SK-N-MC (cell line): ENCODE measurements at regions not wholly inside any gene's neighbourhood (a gene's known extent, or its start where the extent isn't known, plus 50 kb on each side); places are given as distances from the start of the nearest gene placed in this dataset.

Experiments
- DNase-seq: peaks from one replicate; pipeline ENCODE4 v3.0.0-alpha.2; 2011; ENCODE audit warnings: low read depth, low spot score
- H3K27ac ChIP-seq: fragments of 200-600 bp; sonication (generic); 2 replicates; pipeline ENCODE4 v1.5.1; 2016; ENCODE audit warnings: mixed run types
- H3K36me3 ChIP-seq: fragments of 200-600 bp; sonication (generic); 2 replicates; pipeline ENCODE4 v1.6.1; 2017; ENCODE audit warnings: antibody characterized with exemption, low read length, mixed read lengths; ENCODE audit not compliant: insufficient read depth
- H3K4me3 ChIP-seq: fragments of 200-600 bp; sonication (generic); 2 replicates; pipeline ENCODE4 v1.5.1; 2016
- H3K9ac ChIP-seq: fragments of 200-600 bp; sonication (generic); 2 replicates; pipeline ENCODE4 v1.8.0; 2017; ENCODE audit warnings: mixed run types, mixed read lengths; ENCODE audit not compliant: insufficient read length
- H3K9me3 ChIP-seq: fragments of 200-600 bp; sonication (generic); 2 replicates; pipeline ENCODE4 v1.6.1; 2017; ENCODE audit warnings: low read depth, mild to moderate bottlenecking, antibody characterized with exemption, low read length, moderate library complexity, mixed read lengths
- EZH2 ChIP-seq: fragments of 200-600 bp; sonication (generic); IDR thresholded peaks from one replicate; pipeline ENCODE4 v1.6.1; 2017; ENCODE audit warnings: antibody characterized with exemption
- FOXP2 ChIP-seq: optimal IDR thresholded peaks from 2 replicates; pipeline ENCODE3; 2011; ENCODE audit warnings: mild to moderate bottlenecking, moderate library complexity; ENCODE audit not compliant: insufficient read depth; ENCODE audit errors: extremely low read length, control extremely low read depth
- POLR2AphosphoS5 ChIP-seq: IDR thresholded peaks from 2 replicates; pipeline ENCODE4 v1.6.1; 2012; ENCODE audit warnings: mild to moderate bottlenecking, low read depth, low read length, borderline replicate concordance

- DNase-seq = no peak
- no peaks in the 10 kb centered on the region for H3K9me3 ChIP-seq
- TF ChIP-seq FOXP2 (no peak), EZH2 (no peak), POLR2AphosphoS5 (no peak)
- no peak overlapping the region for H3K9ac ChIP-seq
- no peak overlapping the region for H3K27ac ChIP-seq
- no peaks in the 10 kb centered on the region for H3K36me3 ChIP-seq
- no peak overlapping the region for H3K4me3 ChIP-seq
These were observed 279.8 kb upstream of the SEMA6D start for GRCh38 chr15:47437491-47437890.

GRCh38 chr15:47439146-47440111 lies 277.9 kb upstream of the SEMA6D start:
- no peak for TF ChIP-seq EZH2
- no peak for TF ChIP-seq FOXP2
- TF ChIP-seq POLR2AphosphoS5 = no peak
- Histone ChIP-seq H3K9me3 (no peaks in the 10 kb centered on the region), H3K36me3 (no peaks in the 10 kb centered on the region), H3K4me3 (no peak overlapping the region), H3K9ac (no peak overlapping the region), H3K27ac (no peak overlapping the region)
- DNase-seq = no peak

- H3K4me3 ChIP-seq = no peak overlapping the region
- DNase-seq = no peak
- TF ChIP-seq POLR2AphosphoS5 (no peak), FOXP2 (no peak), EZH2 (no peak)
- no peaks in the 10 kb centered on the region for H3K9me3 ChIP-seq
- H3K9ac ChIP-seq = no peak overlapping the region
- no peaks in the 10 kb centered on the region for H3K36me3 ChIP-seq
- H3K27ac ChIP-seq = no peak overlapping the region
These were observed 274.9 kb upstream of the SEMA6D start for GRCh38 chr15:47442371-47442770.

- no peak for TF ChIP-seq FOXP2
- no peak for TF ChIP-seq POLR2AphosphoS5
- TF ChIP-seq EZH2 = no peak
- no peak for DNase-seq
- H3K9me3 ChIP-seq = no peaks in the 10 kb centered on the region
- H3K27ac ChIP-seq = no peak overlapping the region
- no peak overlapping the region for H3K4me3 ChIP-seq
- H3K36me3 ChIP-seq = no peaks in the 10 kb centered on the region
- H3K9ac ChIP-seq = no peak overlapping the region
These were observed 273.5 kb upstream of the SEMA6D start for GRCh38 chr15:47443839-47444238.

GRCh38 chr15:47445723-47446392 lies 271.4 kb upstream of the SEMA6D start:
- no peak for DNase-seq
- no peak overlapping the region for H3K4me3 ChIP-seq
- TF ChIP-seq EZH2 = no peak
- no peak for TF ChIP-seq POLR2AphosphoS5
- no peak for TF ChIP-seq FOXP2
- H3K27ac ChIP-seq = no peak overlapping the region
- no peak overlapping the region for H3K9ac ChIP-seq
- no peaks in the 10 kb centered on the region for H3K36me3 ChIP-seq
- H3K9me3 ChIP-seq = no peaks in the 10 kb centered on the region

- no peaks in the 10 kb centered on the region for H3K36me3 ChIP-seq
- no peaks in the 10 kb centered on the region; the same call in 1 of the 2 replicates for H3K9me3 ChIP-seq
- H3K27ac ChIP-seq = no peak overlapping the region
- no peak for TF ChIP-seq EZH2
- TF ChIP-seq FOXP2 = no peak
- no peak for TF ChIP-seq POLR2AphosphoS5
- no peak overlapping the region for H3K4me3 ChIP-seq
- no peak for DNase-seq
- no peak overlapping the region for H3K9ac ChIP-seq
These were observed 256.3 kb upstream of the SEMA6D start for GRCh38 chr15:47460795-47461573.

GRCh38 chr15:47461652-47462141 lies 255.6 kb upstream of the SEMA6D start:
- Histone ChIP-seq H3K4me3 (no peak overlapping the region), H3K9ac (no peak overlapping the region), H3K9me3 (no peaks in the 10 kb centered on the region; the same call in 1 of the 2 replicates), H3K36me3 (no peaks in the 10 kb centered on the region), H3K27ac (no peak overlapping the region)
- DNase-seq = no peak
- no peak for TF ChIP-seq FOXP2
- no peak for TF ChIP-seq POLR2AphosphoS5
- TF ChIP-seq EZH2 = no peak

GRCh38 chr15:47466357-47466756 lies 250.9 kb upstream of the SEMA6D start:
- H3K27ac ChIP-seq = no peak overlapping the region
- no peak overlapping the region for H3K4me3 ChIP-seq
- no peak overlapping the region for H3K9ac ChIP-seq
- H3K36me3 ChIP-seq = no peaks in the 10 kb centered on the region
- TF ChIP-seq POLR2AphosphoS5 (no peak), FOXP2 (no peak), EZH2 (no peak)
- no peaks in the 10 kb centered on the region for H3K9me3 ChIP-seq
- no peak for DNase-seq
